AG04449 (cell line): ENCODE measurements at regions not wholly inside any gene's neighbourhood (a gene's known extent, or its start where the extent isn't known, plus 50 kb on each side); places are given as distances from the start of the nearest gene placed in this dataset.

ENCODE experiments used
- CTCF ChIA-PET: fragments of 350-600 bp; formaldehyde crosslinking; extraction: SDS; loops from one replicate; lab custom pipeline; 2021; ENCODE audit warnings: antibody characterized with exemption; lab: Yijun Ruan, JAX
- POLR2A ChIA-PET: fragments of 400-600, 350-600 bp; formaldehyde crosslinking; extraction: SDS; loops from one replicate; lab custom pipeline; 2020; ENCODE audit warnings: antibody characterized with exemption, inconsistent platforms; lab: Yijun Ruan, JAX
- DNase-seq: peaks from one replicate; pipeline ENCODE4 v3.0.0-alpha.2; 2010; ENCODE audit warnings: low read depth, low spot score
- H3K4me3 ChIP-seq: 2 replicates; pipeline ENCODE4 v1.5.1; 2011; ENCODE audit warnings: low read depth, mild to moderate bottlenecking, control low read depth, low read length
- CTCF ChIP-seq: IDR thresholded peaks from one replicate; pipeline ENCODE4 v1.5.1; 2011; ENCODE audit warnings: mild to moderate bottlenecking, moderate library complexity, low read length, control low read depth, inconsistent platforms; ENCODE audit not compliant: insufficient read depth; ENCODE audit errors: missing control alignments

- no peak for DNase-seq
- ChIA-PET CTCF (interaction anchor here (1.7 to 4.4 kb wide), 2 partner anchors 45 to 146 kb away, joined by 6 to 40 read pairs; no protein-coding TSS in a partner anchor), POLR2A (no interaction called here)
- no peak overlapping the region for H3K4me3 ChIP-seq
- TF ChIP-seq CTCF = no peak
Observed at GRCh38 chr6:137269347-137269746, 50.2 kb upstream of the IFNGR1 start.
